PFSK-1 (cell line): ENCODE measurements at regions not wholly inside any gene's neighbourhood (a gene's known extent, or its start where the extent isn't known, plus 50 kb on each side); places are given as distances from the start of the nearest gene placed in this dataset.

Experiments
- FOXP2 ChIP-seq: optimal IDR thresholded peaks from 2 replicates; pipeline ENCODE3; 2011; ENCODE audit warnings: borderline replicate concordance, control low read depth, inconsistent platforms; ENCODE audit not compliant: insufficient read depth; ENCODE audit errors: extremely low read length, extremely low read depth
- POLR2AphosphoS5 ChIP-seq: IDR thresholded peaks from 2 replicates; pipeline ENCODE4 v1.6.1; 2012; ENCODE audit warnings: low read depth, mild to moderate bottlenecking, control low read depth, low read length, moderate library complexity
- REST ChIP-seq, 2 experiments: IDR thresholded peaks; 2 replicates each; pipeline versions ENCODE4 v1.6.1 to v1.8.0; 2011 to 2012; ENCODE audit warnings: low read depth in 2 of 2, low read length in 2 of 2, control low read depth in 1 of 2, inconsistent platforms in 1 of 2, mild to moderate bottlenecking in 1 of 2, moderate library complexity in 1 of 2; ENCODE audit not compliant: insufficient read depth in 1 of 2
- SIN3A ChIP-seq: IDR thresholded peaks from 2 replicates; pipeline ENCODE4 v1.6.1; 2012; ENCODE audit warnings: mild to moderate bottlenecking, low read length, moderate library complexity, borderline replicate concordance; ENCODE audit not compliant: insufficient read depth
- TAF1 ChIP-seq: IDR thresholded peaks from 2 replicates; pipeline ENCODE4 v1.6.1; 2012; ENCODE audit warnings: low read length, control low read depth, borderline replicate concordance; ENCODE audit not compliant: insufficient read depth

- TF ChIP-seq POLR2AphosphoS5 (no peak), FOXP2 (no peak), TAF1 (no peak), REST (IDR thresholded peaks at IDR 0.05; ENCODE audit: insufficient read depth in 1 of 2, low read depth in 2 of 2, low read length in 2 of 2) (no peak), SIN3A (no peak)
These were observed 148.3 kb upstream of the IER5L start for GRCh38 chr9:129326061-129327005.

- TF ChIP-seq TAF1 (no peak), FOXP2 (no peak), REST (IDR thresholded peaks at IDR 0.05; ENCODE audit: insufficient read depth in 1 of 2, low read depth in 2 of 2, low read length in 2 of 2) (no peak), SIN3A (no peak), POLR2AphosphoS5 (no peak)
These were observed 146.9 kb upstream of the IER5L start for GRCh38 chr9:129324808-129325502.

GRCh38 chr9:129323999-129324553 is 146.0 kb upstream of the IER5L start:
- TF ChIP-seq FOXP2 (no peak), TAF1 (no peak), POLR2AphosphoS5 (no peak), SIN3A (no peak), REST (IDR thresholded peaks at IDR 0.05; ENCODE audit: insufficient read depth in 1 of 2, low read depth in 2 of 2, low read length in 2 of 2) (no peak)

- TF ChIP-seq SIN3A, result no peak
- TF ChIP-seq REST (IDR thresholded peaks at IDR 0.05; ENCODE audit: insufficient read depth in 1 of 2, low read depth in 2 of 2, low read length in 2 of 2), result no peak
- TF ChIP-seq FOXP2, result no peak
- TF ChIP-seq POLR2AphosphoS5, result no peak
- no peak for TF ChIP-seq TAF1
These were observed 145.4 kb upstream of the IER5L start for GRCh38 chr9:129323376-129323998.
